C4-2B (cell line): ENCODE measurements at regions not wholly inside any gene's neighbourhood (a gene's known extent, or its start where the extent isn't known, plus 50 kb on each side); places are given as distances from the start of the nearest gene placed in this dataset.

Experiments used
- ZFX ChIP-seq: fragments of 450-650 bp; IDR thresholded peaks from 2 replicates; pipeline ENCODE4 v1.6.1; 2017
- TF ChIP-seq, protein P1 (sequence below): fragments of 450-650 bp; conservative IDR thresholded peaks from 2 replicates; pipeline ENCODE4 v1.5.1; 2017; ENCODE audit warnings: mild to moderate bottlenecking

DNA sequence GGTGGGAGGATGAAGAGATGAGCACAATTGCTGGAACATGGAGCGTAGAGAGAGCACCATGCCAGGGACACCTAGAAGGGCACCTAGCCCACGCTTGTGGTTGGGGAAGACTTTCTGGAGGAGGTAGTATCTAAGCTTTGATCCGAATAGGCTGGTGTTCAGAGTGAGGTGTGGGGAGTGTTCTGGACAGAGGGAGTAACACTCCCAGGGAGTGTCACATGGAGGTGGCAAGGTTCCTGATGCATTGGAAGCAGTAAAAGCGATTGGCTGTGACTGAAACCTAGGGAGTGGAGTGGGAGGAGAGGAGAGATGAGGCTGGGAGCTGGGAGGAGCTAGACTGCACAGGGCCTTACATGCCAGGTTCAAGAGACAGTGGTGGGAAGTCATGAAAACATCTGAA is 188.0 kb upstream of the NCAM1 start:
- TF ChIP-seq, protein P1, sequence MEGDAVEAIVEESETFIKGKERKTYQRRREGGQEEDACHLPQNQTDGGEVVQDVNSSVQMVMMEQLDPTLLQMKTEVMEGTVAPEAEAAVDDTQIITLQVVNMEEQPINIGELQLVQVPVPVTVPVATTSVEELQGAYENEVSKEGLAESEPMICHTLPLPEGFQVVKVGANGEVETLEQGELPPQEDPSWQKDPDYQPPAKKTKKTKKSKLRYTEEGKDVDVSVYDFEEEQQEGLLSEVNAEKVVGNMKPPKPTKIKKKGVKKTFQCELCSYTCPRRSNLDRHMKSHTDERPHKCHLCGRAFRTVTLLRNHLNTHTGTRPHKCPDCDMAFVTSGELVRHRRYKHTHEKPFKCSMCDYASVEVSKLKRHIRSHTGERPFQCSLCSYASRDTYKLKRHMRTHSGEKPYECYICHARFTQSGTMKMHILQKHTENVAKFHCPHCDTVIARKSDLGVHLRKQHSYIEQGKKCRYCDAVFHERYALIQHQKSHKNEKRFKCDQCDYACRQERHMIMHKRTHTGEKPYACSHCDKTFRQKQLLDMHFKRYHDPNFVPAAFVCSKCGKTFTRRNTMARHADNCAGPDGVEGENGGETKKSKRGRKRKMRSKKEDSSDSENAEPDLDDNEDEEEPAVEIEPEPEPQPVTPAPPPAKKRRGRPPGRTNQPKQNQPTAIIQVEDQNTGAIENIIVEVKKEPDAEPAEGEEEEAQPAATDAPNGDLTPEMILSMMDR = no peak
- no peak for TF ChIP-seq ZFX
